KMS-11 (cell line): ENCODE measurements at regions not wholly inside any gene's neighbourhood (a gene's known extent, or its start where the extent isn't known, plus 50 kb on each side); places are given as distances from the start of the nearest gene placed in this dataset.

Experiments used
- H2AFZ ChIP-seq: fragments of 200-600 bp; sonication (generic); 2 replicates; pipeline ENCODE4 v1.6.1; 2016; ENCODE audit warnings: antibody characterized with exemption, mixed run types, low read depth
- H3K27ac ChIP-seq: fragments of 200-600 bp; sonication (generic); 2 replicates; pipeline ENCODE4 v1.6.1; 2016; ENCODE audit warnings: mild to moderate bottlenecking, mixed run types
- H3K27me3 ChIP-seq: fragments of 200-600 bp; sonication (generic); 2 replicates; pipeline ENCODE4 v1.6.1; 2017; ENCODE audit warnings: mild to moderate bottlenecking, low read depth, mixed run types, moderate library complexity; ENCODE audit not compliant: insufficient read depth
- H3K36me3 ChIP-seq: fragments of 200-600 bp; sonication (generic); 2 replicates; pipeline ENCODE4 v1.6.1; 2017; ENCODE audit warnings: mild to moderate bottlenecking, mixed run types; ENCODE audit not compliant: insufficient read depth
- H3K4me1 ChIP-seq: fragments of 200-600 bp; sonication (generic); 2 replicates; pipeline ENCODE4 v1.6.1; 2016; ENCODE audit warnings: mild to moderate bottlenecking, low read depth, mixed run types; ENCODE audit not compliant: poor library complexity, severe bottlenecking
- H3K4me2 ChIP-seq: fragments of 200-600 bp; sonication (generic); 2 replicates; pipeline ENCODE4 v1.7.0; 2016; ENCODE audit warnings: mild to moderate bottlenecking, mixed run types
- H3K4me3 ChIP-seq: fragments of 200-600 bp; sonication (generic); IDR thresholded peaks from 2 replicates; pipeline ENCODE4 v1.6.1; 2017; ENCODE audit warnings: low read depth, low read length, mixed read lengths; ENCODE audit not compliant: insufficient read depth
- H3K79me2 ChIP-seq: fragments of 200-600 bp; sonication (generic); 2 replicates; pipeline ENCODE4 v1.6.1; 2016; ENCODE audit warnings: low read depth, mixed run types; ENCODE audit not compliant: insufficient read depth
- H3K9ac ChIP-seq: fragments of 200-600 bp; sonication (generic); 2 replicates; pipeline ENCODE4 v1.6.1; 2016; ENCODE audit warnings: mild to moderate bottlenecking, mixed run types
- H4K20me1 ChIP-seq: fragments of 200-600 bp; sonication (generic); 2 replicates; pipeline ENCODE4 v1.6.1; 2016; ENCODE audit warnings: mild to moderate bottlenecking, mixed run types; ENCODE audit not compliant: insufficient read depth
- TF ChIP-seq, protein P1 (sequence below): fragments of 200-600 bp; sonication (generic); conservative IDR thresholded peaks from 2 replicates; pipeline ENCODE4 v1.6.1; 2017; ENCODE audit warnings: low read depth, mild to moderate bottlenecking, antibody characterized with exemption, low read length, moderate library complexity, mixed read lengths

DNA sequence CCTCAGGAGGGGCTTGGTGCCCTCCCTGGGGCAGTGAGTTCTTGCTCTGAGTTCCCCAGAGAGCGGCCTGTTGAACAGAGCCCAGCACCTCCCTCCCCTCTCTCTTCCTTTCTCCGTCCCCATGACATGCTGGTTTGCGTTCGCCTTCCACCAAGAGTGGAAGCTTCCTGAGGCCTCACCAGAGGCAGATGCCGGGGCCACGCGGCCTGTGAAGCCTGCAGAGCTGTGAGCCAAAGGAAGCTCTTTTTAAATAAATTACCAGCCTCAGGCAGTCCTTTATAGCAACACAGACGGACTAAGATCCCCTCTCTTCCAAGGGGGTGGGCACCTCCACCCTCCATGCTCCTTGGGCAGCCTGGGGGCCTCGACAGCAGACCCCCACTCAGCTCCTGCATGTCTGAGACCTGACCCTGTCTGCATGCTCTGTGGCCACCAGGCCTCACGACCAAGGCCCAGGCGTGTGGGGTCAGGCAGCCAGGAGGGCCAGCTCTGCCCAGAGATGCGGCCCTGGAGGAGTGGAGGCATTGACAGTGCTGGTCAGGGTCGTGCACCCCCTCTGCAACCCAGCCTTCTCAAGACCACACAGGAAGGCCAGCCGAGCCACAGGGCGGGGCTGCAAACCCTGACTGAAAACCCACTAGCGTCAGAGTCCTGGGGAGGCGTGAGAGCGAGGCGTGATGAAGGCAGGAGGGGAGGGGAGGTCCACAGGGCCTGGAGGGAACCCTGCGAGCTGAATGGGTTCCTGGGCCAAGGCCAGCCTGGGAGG, 54.6 kb upstream of the ADGRA1 start:
- Histone ChIP-seq H3K27ac (no peak overlapping the region), H3K79me2 (no peaks in the 10 kb centered on the region), H2AFZ (no peak overlapping the region), H3K4me2 (no peak overlapping the region), H3K36me3 (no peaks in the 10 kb centered on the region), H4K20me1 (no peaks in the 10 kb centered on the region), H3K4me1 (no peaks in the 10 kb centered on the region), H3K4me3 (no peak overlapping the region), H3K9ac (no peak overlapping the region), H3K27me3 (peaks cover 65% of the 10 kb centered on the region; the same call in 1 of the 2 replicates)
- TF ChIP-seq, protein P1, sequence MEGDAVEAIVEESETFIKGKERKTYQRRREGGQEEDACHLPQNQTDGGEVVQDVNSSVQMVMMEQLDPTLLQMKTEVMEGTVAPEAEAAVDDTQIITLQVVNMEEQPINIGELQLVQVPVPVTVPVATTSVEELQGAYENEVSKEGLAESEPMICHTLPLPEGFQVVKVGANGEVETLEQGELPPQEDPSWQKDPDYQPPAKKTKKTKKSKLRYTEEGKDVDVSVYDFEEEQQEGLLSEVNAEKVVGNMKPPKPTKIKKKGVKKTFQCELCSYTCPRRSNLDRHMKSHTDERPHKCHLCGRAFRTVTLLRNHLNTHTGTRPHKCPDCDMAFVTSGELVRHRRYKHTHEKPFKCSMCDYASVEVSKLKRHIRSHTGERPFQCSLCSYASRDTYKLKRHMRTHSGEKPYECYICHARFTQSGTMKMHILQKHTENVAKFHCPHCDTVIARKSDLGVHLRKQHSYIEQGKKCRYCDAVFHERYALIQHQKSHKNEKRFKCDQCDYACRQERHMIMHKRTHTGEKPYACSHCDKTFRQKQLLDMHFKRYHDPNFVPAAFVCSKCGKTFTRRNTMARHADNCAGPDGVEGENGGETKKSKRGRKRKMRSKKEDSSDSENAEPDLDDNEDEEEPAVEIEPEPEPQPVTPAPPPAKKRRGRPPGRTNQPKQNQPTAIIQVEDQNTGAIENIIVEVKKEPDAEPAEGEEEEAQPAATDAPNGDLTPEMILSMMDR = no peak

DNA sequence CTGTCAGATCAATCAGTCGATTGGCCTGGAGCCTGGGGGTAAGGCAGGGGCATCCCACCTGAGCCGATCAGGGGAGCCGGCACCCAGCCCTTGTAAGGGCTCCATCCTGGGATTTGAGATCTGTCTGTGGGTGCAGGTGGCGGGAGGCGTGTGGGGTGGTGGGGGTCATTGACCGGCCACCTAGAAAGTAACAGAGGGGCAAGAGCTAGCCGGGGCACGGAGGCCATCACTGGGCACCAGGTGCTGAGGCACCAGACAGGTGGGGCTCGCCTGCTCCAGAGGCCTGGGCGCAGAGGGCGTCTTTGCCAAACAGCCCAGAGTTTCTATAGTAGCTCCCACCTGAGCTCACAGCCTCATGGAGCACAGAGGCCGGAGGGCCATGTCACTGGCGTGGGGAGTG, 55.5 kb upstream of the ADGRA1 start:
- Histone ChIP-seq H4K20me1 (no peaks in the 10 kb centered on the region), H3K4me2 (no peak overlapping the region), H3K36me3 (no peaks in the 10 kb centered on the region), H3K4me3 (no peak overlapping the region), H2AFZ (no peak overlapping the region), H3K27me3 (peaks cover 57% of the 10 kb centered on the region; the same call in 1 of the 2 replicates), H3K79me2 (no peaks in the 10 kb centered on the region), H3K4me1 (no peaks in the 10 kb centered on the region), H3K27ac (no peak overlapping the region), H3K9ac (no peak overlapping the region)
- TF ChIP-seq, protein P1 = no peak

DNA sequence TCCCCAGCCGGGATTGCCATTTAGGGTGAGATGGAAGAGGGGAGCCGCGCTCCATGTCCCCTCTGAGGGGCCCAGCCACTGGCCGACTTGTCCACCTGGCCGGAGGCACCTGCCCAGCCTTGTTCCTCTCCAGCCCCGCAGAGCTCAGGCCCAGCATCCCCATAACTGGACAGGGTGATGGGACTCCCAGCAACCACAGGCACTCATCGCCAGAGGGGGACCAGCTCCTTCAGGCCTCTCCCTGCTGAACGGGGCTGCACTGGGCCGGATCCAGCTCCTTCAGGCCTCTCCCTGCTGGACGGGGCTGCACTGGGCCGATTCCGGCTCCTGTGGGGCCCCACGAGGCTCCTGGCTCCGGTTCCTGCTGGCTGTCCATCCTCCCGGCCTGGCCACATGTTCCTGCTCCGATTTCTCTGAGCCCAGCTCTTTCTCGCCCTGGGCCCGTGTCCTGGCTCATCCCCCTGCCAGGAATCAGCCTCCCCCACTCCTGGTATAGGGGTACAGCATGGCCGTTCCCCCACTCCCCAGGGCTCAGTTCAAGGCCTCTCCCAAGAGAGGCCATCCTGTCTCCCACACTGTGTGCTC, 56.1 kb upstream of the ADGRA1 start:
- no peaks in the 10 kb centered on the region for H4K20me1 ChIP-seq
- no peak overlapping the region for H2AFZ ChIP-seq
- peaks cover 55% of the 10 kb centered on the region; the same call in 1 of the 2 replicates for H3K27me3 ChIP-seq
- no peaks in the 10 kb centered on the region for H3K36me3 ChIP-seq
- H3K9ac ChIP-seq = no peak overlapping the region
- H3K4me3 ChIP-seq = no peak overlapping the region
- H3K4me2 ChIP-seq = no peak overlapping the region
- no peak overlapping the region for H3K27ac ChIP-seq
- H3K4me1 ChIP-seq = no peaks in the 10 kb centered on the region
- TF ChIP-seq, protein P1 = no peak
- H3K79me2 ChIP-seq = no peaks in the 10 kb centered on the region

DNA sequence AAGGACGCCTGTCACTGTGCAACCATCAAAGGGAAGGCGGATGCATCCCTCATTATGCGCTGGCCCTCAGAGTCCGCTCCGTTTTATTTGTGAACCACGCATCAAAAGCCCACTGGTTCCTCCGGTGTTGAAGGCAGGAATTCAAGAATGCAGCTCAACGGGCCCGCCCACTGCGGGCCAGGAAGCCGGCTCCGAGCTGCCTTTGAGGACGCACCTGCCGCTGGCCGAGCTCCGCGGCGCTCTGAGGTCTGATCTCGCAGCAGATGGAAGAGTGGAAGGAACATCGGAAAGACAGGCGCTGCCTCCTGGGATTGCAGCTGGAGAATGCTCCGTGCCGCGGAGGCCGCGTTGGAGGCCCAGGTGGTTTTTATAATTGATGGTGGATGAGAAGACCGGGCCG, 56.9 kb upstream of the ADGRA1 start:
- Histone ChIP-seq H2AFZ (no peak overlapping the region), H3K27ac (no peak overlapping the region), H3K4me3 (no peak overlapping the region), H3K9ac (no peak overlapping the region), H3K27me3 (peaks cover 52% of the 10 kb centered on the region; the same call in 1 of the 2 replicates), H3K4me2 (no peak overlapping the region), H3K4me1 (no peaks in the 10 kb centered on the region), H3K79me2 (no peaks in the 10 kb centered on the region), H3K36me3 (no peaks in the 10 kb centered on the region), H4K20me1 (no peaks in the 10 kb centered on the region)
- TF ChIP-seq, protein P1 = no peak
